NCI-H526 treated with DMSO at 0.1 percent for 48 hours (cell line): ENCODE measurements at regions not wholly inside any gene's neighbourhood (a gene's known extent, or its start where the extent isn't known, plus 50 kb on each side); places are given as distances from the start of the nearest gene placed in this dataset.
"Not testable (repeated sequence)": the region's sequence is repeated elsewhere in the genome, so short reads cannot be mapped to it uniquely, and the experiment has no call there.

ENCODE experiments used
- DNase-seq: peaks from one replicate; lab custom pipeline; 2025; lab: John Stamatoyannopoulos, UW

- DNase-seq: no peak
Measured at GRCh38 chr9:115305543-115305942, 187.6 kb upstream of the TNC start.

- DNase-seq: no peak
Measured at GRCh38 chr9:115306865-115307264, 188.9 kb upstream of the TNC start.

- no peak for DNase-seq
Measured at GRCh38 chr9:115313545-115313944, 195.6 kb upstream of the TNC start.

DNA sequence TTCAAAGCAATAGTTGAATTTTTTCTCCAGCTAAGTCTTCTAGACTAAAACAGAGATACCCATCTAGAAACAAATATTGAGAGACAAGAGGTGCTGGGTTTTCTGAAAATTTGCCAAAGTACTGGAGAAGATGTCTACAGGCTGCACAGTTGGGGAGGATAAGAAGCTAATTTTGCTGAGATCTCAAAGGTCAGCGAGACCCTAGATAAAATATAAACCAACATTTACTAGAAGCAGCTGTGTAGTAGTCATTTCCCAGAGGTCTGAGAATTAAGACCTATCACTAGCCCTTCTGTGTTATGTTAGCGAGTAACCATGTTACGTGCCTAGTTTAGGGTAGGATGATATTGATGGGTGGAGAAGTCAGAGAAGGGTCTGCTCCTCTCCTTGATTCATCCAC is 208.5 kb upstream of the TNC start:
- DNase-seq: no peak

- no peak for DNase-seq
Measured at GRCh38 chr9:115327436-115328122, 209.6 kb upstream of the TNC start.

- DNase-seq: no peak
Measured at GRCh38 chr9:115328228-115328627, 210.3 kb upstream of the TNC start.

- no peak for DNase-seq
Measured at GRCh38 chr9:115328677-115329076, 210.7 kb upstream of the TNC start.

GRCh38 chr9:115333277-115334070 is 215.5 kb upstream of the TNC start:
- no peak for DNase-seq

DNA sequence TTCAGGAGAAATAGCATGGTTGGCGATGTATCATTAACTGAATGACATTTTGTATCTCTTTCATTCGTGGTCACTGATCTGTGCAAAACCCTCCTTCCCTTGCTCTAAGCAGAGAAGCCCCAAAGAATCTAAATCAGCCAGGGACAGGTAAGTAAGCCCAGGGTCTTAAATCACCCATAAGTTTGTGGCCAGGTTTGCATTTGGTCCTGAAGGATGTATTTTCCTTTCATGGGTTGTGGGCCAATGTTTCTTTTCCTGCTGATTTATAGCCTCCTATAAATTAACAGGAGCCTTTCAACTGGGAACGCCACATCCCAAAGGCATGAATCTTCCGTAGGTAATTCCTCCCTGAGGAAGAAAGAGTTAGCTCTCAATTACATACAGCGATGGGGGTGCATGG is 217.5 kb upstream of the TNC start:
- no peak for DNase-seq

GRCh38 chr9:115340314-115340713 is 222.4 kb upstream of the TNC start:
- DNase-seq: no peak

GRCh38 chr9:115341426-115341825 is 223.5 kb upstream of the TNC start:
- no peak for DNase-seq

- not testable (repeated sequence) for DNase-seq
Measured at GRCh38 chr9:115347776-115348175, 229.8 kb upstream of the TNC start.

GRCh38 chr9:115348936-115349335 is 231.0 kb upstream of the TNC start:
- not testable (repeated sequence) for DNase-seq

- DNase-seq: no peak
Measured at GRCh38 chr9:115349542-115349941, 231.6 kb upstream of the TNC start.

DNA sequence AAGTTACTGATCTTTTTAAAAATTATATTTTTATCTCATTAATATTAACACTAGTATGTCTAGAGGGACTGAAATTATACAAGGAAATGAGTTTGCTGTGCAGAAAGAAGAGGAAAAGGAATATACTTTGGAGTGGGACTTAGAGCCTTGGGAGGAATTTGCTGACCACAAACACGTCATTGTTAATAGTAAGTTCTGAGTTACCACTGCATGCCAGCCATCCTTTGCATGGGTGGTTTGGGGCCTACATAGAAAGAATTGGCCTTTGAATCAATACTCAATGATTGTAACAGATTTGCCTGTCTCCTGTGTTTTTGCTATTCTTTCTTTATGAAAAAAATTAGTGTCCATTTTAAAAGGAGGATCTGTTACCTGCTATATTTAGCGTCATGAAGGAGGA is 232.6 kb upstream of the TNC start:
- no peak for DNase-seq

DNA sequence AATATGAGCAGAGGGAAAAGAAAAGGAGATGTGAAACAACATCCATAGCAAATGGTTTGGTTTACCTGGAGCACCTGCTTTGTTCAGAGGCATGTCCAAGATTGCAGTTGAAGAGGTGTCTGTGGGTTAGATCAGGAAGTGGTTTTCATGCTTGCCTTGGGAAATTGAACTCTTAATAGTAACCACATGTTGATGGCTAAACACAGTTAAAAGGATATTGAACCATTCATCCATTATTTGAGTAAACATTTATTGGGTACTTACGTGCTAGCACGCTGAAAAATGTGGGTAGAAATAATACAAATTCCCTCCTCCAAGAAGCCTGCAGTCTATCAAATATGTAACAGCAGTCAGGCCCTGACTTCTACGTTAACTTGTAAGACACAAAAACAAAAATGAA is 235.7 kb upstream of the TNC start:
- no peak for DNase-seq

- DNase-seq: no peak
Measured at GRCh38 chr9:115357821-115358220, 239.9 kb upstream of the TNC start.

- DNase-seq: no peak
Measured at GRCh38 chr9:115359017-115359780, 241.2 kb upstream of the TNC start.

DNA sequence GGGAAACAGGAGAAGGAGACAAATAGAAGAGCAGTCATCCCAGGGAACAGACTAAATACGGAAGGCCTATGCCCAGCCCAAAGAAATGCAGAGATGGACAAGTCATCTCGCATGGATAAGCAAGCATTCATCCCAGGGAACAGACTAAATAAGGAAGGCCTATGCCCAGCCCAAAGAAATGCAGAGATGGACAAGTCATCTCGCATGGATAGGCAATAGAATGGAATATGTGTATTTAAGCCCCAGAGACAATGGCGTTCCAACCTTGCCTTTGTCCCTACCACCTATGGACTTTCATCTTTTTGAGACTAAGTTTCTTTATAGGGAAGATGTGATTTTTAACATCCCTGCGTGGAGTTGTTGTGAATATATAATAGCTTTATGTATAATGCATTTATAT is 242.2 kb upstream of the TNC start:
- DNase-seq: no peak

GRCh38 chr9:115362101-115362500 is 244.1 kb upstream of the TNC start:
- DNase-seq: no peak

DNA sequence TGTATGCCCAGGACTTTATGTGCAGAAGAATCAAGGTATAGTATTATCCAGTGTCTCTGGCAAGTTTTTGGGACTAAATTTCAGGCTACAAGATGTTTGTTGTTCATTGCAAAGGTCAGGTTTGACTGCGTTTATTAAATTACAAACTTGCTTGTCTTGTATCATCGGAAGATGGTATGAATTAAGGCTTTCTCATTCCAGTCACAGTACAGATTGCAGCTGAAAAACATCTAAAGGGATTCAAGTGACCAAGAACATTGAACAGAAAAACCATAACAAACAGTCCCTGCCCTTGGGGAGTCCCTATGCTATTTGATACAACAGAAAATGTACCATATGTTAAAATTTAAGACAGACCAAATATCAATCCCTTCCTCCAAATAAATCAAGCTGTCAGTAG is 244.7 kb upstream of the TNC start:
- no peak for DNase-seq

GRCh38 chr9:115364991-115365390 is 247.0 kb upstream of the TNC start:
- DNase-seq: no peak

DNA sequence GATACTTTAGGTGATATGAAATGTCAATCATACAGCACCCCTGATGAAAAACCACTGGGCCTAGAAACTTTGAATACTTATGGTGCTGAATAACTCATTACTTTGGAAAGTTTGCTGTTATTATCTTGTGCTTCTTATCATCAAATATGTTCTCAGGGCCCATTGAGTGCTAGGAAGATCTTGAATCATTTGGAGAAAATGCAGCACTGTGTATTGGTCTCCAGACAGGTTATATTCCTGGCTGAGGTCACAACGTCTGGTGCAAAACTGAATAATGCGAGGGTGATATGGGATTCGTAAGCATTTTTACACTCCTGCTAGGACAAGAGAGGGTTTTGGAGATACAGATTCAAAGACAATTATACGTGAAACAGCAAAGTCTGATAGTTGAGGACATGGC is 249.4 kb upstream of the TNC start:
- DNase-seq: no peak
